Adipocyte (in vitro differentiated cells): ENCODE measurements at regions not wholly inside any gene's neighbourhood (a gene's known extent, or its start where the extent isn't known, plus 50 kb on each side); places are given as distances from the start of the nearest gene placed in this dataset.

Source experiments
- DNase-seq: peaks from one replicate; pipeline ENCODE4 v3.0.0-alpha.2; 2015; ENCODE audit warnings: low read depth
- H3K27me3 ChIP-seq: replicated peaks from 2 replicates; pipeline ENCODE4 v1.7.0; 2013; ENCODE audit warnings: mild to moderate bottlenecking, low read length, moderate library complexity; ENCODE audit not compliant: control insufficient read depth, insufficient read depth
- H3K36me3 ChIP-seq: 2 replicates; pipeline ENCODE4 v1.7.0; 2013; ENCODE audit warnings: low read length, mild to moderate bottlenecking, moderate library complexity; ENCODE audit not compliant: control insufficient read depth, insufficient read depth, severe bottlenecking
- H3K4me1 ChIP-seq: 2 replicates; pipeline ENCODE4 v1.7.0; 2013; ENCODE audit warnings: mild to moderate bottlenecking, low read length, moderate library complexity; ENCODE audit not compliant: control insufficient read depth, insufficient read depth
- H3K4me3 ChIP-seq: 2 replicates; pipeline ENCODE4 v1.7.0; 2013; ENCODE audit warnings: mild to moderate bottlenecking, low read length, moderate library complexity
- H3K9ac ChIP-seq: 2 replicates; pipeline ENCODE4 v1.7.0; 2013; ENCODE audit warnings: mild to moderate bottlenecking, low read length, moderate library complexity
- H3K9me3 ChIP-seq: 2 replicates; pipeline ENCODE4 v1.7.0; 2013; ENCODE audit warnings: mild to moderate bottlenecking, low read length, moderate library complexity; ENCODE audit not compliant: control insufficient read depth

DNA sequence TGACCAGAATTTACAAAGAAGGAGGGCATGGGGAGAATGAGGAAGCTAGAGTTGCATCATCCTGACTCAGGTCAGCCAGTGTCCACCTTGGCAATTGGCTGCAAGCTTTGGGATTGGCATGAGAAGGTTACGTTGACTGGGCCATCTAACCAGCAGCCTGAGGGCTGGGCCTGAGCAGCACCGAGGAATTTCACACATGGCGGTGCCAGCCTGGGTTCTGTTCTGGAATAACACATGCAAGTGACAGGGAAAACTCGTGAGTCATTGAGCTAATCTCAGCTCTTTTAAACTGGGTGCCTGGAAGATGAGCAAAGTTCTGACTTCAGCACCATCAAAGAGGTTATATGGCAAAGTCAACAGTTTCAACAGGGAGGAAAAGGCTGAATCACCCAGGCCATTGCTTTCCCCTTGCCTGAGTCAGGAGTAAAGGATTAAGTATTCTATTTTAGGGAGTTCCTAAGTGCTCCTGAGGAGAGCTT is 543.2 kb upstream of the TBX3 start:
- no peaks in the 10 kb centered on the region for H3K27me3 ChIP-seq
- peak; percentile 58 for DNase-seq

DNA sequence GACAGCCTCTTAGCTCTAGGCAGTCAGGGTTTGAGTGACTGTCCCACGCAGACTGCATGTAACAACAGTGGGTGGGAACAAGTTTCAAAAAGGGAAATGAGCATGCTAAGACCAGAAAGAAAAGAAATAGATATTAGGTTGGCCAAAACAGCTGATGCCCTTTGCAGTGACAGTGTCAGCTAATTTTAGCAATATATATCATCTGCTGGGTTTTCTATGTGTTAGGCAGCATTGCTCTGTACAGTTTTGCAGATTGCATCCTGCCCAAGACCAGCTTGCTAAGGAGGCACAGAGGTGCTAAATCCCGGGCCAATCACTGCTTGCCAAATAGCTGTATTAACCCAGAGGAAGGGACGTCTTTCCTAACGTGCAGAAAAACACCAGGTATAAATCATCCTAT is 541.9 kb upstream of the TBX3 start:
- no peak for DNase-seq
- H3K9me3 ChIP-seq: no peaks in the 10 kb centered on the region
- H3K4me1 ChIP-seq: peaks cover 18% of the 10 kb centered on the region
- H3K27me3 ChIP-seq: no peaks in the 10 kb centered on the region
- H3K36me3 ChIP-seq: no peaks in the 10 kb centered on the region
- H3K9ac ChIP-seq: no peak overlapping the region
- no peak overlapping the region for H3K4me3 ChIP-seq

More for the DNA sequence above, 543.2 kb upstream of the TBX3 start:
- Histone ChIP-seq H3K4me3 (no peak overlapping the region), H3K9ac (no peak overlapping the region), H3K36me3 (no peaks in the 10 kb centered on the region), H3K9me3 (no peaks in the 10 kb centered on the region), H3K4me1 (peaks cover 18% of the 10 kb centered on the region)

DNA sequence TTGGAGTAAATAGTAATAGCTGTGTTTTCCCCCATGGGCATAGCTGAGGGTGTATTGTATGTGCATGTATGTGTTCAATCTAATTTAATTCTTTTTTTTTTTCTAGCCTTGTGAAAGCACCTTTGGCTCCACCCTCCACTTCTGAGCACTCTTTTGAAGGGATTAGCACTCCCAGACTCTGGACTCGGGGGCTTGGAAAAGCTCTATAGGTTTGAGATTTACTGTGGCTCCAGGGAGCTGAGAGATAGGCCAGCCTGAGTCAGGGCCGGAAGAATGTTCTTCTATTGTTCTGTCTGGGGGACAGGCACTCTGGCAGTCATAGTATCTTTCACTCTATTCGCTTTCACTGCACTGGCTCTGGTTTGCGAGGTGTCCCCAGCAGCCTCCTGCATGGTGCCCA is 540.0 kb upstream of the TBX3 start:
- Histone ChIP-seq H3K9ac (no peak overlapping the region), H3K4me3 (no peak overlapping the region), H3K36me3 (no peaks in the 10 kb centered on the region), H3K9me3 (no peaks in the 10 kb centered on the region), H3K4me1 (peaks cover 18% of the 10 kb centered on the region), H3K27me3 (no peaks in the 10 kb centered on the region)
- DNase-seq: peak; percentile 9

DNA sequence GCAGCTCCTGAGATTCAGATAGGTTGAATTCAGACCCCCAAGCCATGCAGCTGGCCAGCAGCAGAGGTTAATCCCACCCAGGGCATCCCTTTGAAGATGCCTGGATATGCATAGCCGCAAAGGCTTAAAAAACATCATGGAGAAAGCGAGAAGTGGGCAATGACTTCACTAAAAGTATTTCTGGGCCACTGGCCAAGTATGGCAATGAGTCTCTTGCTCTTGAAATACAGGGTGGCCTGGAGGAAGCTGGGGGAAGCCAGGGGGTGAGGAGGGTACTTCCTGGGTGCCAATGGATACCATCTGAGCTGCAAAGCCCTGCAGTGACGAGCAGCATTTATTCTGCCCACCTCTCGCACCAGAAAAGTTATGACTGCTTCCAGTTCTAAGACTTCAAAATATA is 539.3 kb upstream of the TBX3 start:
- peaks cover 18% of the 10 kb centered on the region for H3K4me1 ChIP-seq
- no peak overlapping the region for H3K4me3 ChIP-seq
- DNase-seq: peak; percentile 84
- H3K27me3 ChIP-seq: no peaks in the 10 kb centered on the region
- H3K36me3 ChIP-seq: no peaks in the 10 kb centered on the region
- H3K9me3 ChIP-seq: no peaks in the 10 kb centered on the region
- H3K9ac ChIP-seq: no peak overlapping the region

DNA sequence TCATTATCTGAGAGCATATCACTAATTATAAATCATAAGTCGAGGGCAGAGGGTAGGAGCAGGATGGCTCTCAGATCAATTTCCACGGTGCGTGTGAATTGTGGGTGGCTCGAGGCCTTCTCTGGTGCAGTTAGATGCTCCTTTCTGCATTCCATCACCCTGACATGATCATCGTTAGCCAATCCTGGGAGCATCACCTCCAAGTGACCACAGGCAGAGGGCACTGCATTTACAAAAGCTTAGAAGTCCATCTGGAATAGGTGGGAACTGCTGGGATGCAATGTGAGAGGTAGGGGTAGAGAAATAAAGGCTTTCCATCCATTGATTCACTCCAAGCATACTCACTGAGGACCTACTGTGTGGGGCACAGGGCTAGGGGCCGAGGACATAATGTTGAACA is 538.2 kb upstream of the TBX3 start:
- H3K36me3 ChIP-seq: no peaks in the 10 kb centered on the region

DNA sequence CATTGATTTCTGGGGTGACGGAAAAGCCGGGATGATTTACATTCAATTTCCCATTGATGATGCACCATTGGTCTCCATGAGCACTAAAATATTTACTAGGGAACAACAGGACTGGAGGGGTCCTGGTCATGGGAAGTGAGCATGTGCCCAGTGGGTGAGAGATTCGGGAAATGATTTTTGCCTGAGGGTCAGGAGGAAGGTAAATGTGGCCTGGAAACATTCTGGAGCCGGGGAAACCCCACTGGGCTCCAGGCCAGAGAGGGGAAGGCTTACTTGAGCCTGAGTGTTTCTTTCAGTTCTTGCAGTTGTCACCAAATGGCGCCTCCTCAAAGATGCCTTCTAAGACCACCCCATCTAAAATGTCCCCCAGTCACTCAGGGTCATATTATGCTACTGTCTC is 532.3 kb upstream of the TBX3 start:
- H3K9ac ChIP-seq: no peak overlapping the region
- H3K9me3 ChIP-seq: peaks cover 5% of the 10 kb centered on the region
- no peaks in the 10 kb centered on the region for H3K27me3 ChIP-seq
- DNase-seq: no peak
- H3K4me1 ChIP-seq: peaks cover 13% of the 10 kb centered on the region
- H3K4me3 ChIP-seq: no peak overlapping the region
- no peaks in the 10 kb centered on the region for H3K36me3 ChIP-seq

More for the DNA sequence above, 538.2 kb upstream of the TBX3 start:
- H3K4me3 ChIP-seq: no peak overlapping the region
- H3K9ac ChIP-seq: no peak overlapping the region
- H3K27me3 ChIP-seq: no peaks in the 10 kb centered on the region
- no peak for DNase-seq
- no peaks in the 10 kb centered on the region for H3K9me3 ChIP-seq
- peaks cover 13% of the 10 kb centered on the region for H3K4me1 ChIP-seq

DNA sequence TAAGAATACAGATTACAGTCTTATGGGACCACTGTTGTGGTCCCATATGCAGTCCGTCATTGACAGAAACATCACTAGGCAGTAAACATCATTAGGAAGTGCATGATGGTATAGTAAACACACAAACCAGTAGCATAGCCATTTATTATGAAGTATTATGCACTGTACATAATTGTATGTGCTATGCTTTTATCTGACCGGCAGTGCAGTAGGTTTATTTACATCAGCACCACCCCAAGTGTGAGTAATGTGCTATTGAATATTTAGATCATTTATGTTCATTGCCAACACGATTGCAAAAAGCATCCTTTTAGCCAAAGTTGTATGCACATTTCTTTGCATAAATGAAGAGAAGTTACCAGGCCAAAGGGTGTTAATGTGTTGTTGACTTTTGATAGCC is 531.6 kb upstream of the TBX3 start:
- peaks cover 13% of the 10 kb centered on the region for H3K4me1 ChIP-seq
- no peak overlapping the region for H3K9ac ChIP-seq
- H3K4me3 ChIP-seq: no peak overlapping the region
- H3K36me3 ChIP-seq: no peaks in the 10 kb centered on the region
- no peaks in the 10 kb centered on the region for H3K27me3 ChIP-seq
- H3K9me3 ChIP-seq: peaks cover 5% of the 10 kb centered on the region
- DNase-seq: no peak

DNA sequence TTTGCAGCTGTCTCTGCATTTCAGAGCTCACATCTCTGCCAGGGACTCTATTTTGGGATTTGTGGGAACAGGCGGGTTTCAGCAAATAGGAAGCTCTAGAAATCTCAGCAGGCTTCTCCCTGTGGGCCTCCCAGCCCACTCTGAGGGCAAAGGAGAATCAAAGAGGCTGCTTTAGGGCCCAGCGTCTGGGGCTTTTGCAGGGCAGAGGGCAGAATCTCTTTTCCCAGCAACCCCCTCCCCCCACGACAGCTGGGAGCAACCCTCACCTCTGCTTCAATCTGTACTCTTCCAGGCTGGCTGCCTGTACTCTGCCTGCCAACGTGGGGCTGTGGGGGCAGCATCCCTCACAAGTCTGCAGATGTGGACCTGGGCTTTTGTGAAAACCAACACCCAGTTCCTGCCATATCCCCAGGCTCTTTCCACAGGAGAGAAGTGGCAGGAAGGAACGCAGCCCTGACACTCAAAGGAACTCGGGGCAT is 529.6 kb upstream of the TBX3 start:
- DNase-seq: no peak
- peaks cover 5% of the 10 kb centered on the region for H3K9me3 ChIP-seq

DNA sequence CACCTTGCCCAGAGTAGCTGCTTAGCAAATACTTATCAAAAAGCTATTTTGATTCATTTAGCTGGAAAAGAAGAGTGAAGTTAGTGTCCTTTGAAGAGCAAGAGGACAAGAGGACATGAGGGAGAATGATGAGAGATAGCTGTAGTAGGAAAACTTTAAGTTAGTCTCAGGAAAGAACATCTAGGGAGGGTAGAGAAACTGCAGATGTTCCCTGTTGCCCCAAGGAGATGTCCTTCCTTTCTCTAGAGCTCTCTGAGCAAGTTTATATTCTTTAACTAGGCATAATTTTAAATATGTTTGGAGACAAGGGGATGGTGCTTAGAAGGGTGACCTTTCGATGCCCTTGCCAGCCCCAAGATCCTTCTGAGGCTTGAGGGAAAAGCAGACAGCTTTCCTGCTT is 529.1 kb upstream of the TBX3 start:
- Histone ChIP-seq H3K36me3 (no peaks in the 10 kb centered on the region), H3K27me3 (no peaks in the 10 kb centered on the region), H3K9ac (peak overlapping the region; percentile 61), H3K4me3 (no peak overlapping the region), H3K9me3 (peaks cover 5% of the 10 kb centered on the region), H3K4me1 (peaks cover 13% of the 10 kb centered on the region)
- DNase-seq: no peak

More for the DNA sequence above, 529.6 kb upstream of the TBX3 start:
- H3K36me3 ChIP-seq: no peaks in the 10 kb centered on the region
- H3K4me3 ChIP-seq: no peak overlapping the region
- H3K27me3 ChIP-seq: no peaks in the 10 kb centered on the region
- peaks cover 13% of the 10 kb centered on the region for H3K4me1 ChIP-seq
- H3K9ac ChIP-seq: peak overlapping the region; percentile 61

DNA sequence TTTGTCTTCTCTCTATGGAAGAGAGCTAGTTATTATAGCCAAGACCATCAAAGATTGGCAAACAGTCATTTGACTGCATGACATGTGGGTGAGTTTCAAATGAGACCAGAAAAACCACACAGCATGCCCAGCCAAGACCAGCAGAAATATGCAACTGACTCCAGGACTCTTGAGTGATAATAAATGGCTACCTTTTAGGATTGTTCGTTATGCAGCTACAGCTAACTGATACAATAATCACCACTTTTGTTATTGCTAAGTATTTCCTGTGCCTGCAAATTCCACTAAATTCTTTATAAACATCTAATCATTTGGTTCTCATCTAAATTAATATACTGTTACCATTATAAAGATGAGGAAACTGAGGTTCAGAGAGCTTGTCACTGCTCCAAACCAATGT is 528.4 kb upstream of the TBX3 start:
- no peaks in the 10 kb centered on the region for H3K36me3 ChIP-seq
- no peak for DNase-seq
- no peaks in the 10 kb centered on the region for H3K27me3 ChIP-seq
- no peak overlapping the region for H3K9ac ChIP-seq
- H3K4me3 ChIP-seq: no peak overlapping the region
- peaks cover 13% of the 10 kb centered on the region for H3K4me1 ChIP-seq
- H3K9me3 ChIP-seq: peaks cover 5% of the 10 kb centered on the region

DNA sequence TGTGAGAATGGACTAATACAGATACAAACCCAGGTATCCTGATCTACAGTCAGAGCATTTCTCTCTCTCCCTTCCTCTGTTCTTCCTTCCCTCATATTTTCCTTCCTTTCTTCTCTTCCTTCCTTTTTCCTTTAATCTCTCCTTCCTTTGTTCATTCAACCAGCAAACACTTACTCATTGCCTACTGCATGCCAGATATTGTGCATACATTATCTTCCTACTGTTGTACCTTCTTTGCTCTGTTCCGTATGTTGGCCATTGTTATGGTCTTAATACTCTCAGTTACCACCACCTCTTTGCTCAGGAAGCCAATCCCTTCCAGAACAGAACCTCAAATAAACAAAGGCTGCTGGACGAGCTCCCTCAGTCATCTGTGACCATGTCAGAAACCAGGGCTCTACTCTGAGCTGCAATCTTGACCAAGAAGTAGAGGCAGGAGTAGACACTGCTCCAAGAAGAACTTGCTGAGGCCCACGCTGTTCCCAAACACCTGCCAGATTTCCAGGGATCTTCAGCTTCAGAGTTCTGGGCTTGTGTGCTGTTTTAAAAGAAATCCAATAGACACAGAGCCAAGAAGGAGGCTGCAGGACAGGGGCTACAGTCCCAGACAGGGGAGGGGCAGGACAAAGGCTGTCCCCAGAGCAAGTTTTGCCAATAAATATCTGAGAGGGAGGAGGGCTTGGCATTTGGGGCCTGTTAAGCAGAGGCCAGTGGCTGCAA is 526.7 kb upstream of the TBX3 start:
- H3K4me3 ChIP-seq: no peak overlapping the region
- no peaks in the 10 kb centered on the region for H3K36me3 ChIP-seq
- H3K9ac ChIP-seq: no peak overlapping the region
- DNase-seq: no peak
- no peaks in the 10 kb centered on the region for H3K27me3 ChIP-seq
- H3K9me3 ChIP-seq: peaks cover 5% of the 10 kb centered on the region
- peaks cover 13% of the 10 kb centered on the region for H3K4me1 ChIP-seq

DNA sequence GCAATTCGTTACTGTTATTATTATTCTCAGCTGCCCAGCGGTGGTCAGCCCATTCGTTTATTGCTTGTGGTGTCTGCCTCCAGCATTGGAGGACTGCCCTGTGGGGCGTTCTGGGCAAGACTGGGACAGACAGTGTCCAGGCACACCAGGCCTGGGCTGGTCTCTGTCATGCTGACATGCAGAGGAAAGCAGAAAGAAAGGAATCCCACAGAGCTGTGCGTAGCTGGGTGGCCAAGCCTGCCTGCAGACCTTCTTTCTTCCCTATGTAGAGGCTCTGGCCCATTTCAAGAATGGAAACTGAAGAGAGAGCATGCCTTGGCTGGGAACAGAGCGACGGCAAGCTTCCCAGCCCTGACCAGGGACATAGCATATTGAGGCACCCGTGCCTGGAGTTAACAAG is 525.3 kb upstream of the TBX3 start:
- Histone ChIP-seq H3K4me3 (no peak overlapping the region), H3K9ac (no peak overlapping the region), H3K27me3 (no peaks in the 10 kb centered on the region), H3K9me3 (peaks cover 5% of the 10 kb centered on the region), H3K36me3 (no peaks in the 10 kb centered on the region), H3K4me1 (peaks cover 15% of the 10 kb centered on the region)
- DNase-seq: no peak
